ENCODE measurements at regions not wholly inside any gene's neighbourhood (a gene's known extent, or its start where the extent isn't known, plus 50 kb on each side); places are given as distances from the start of the nearest gene placed in this dataset.
"Not testable (repeated sequence)": the region's sequence is repeated elsewhere in the genome, so short reads cannot be mapped to it uniquely, and the experiment has no call there.

GRCh38 chr21:15311510-15311909 lies 246.7 kb upstream of the NRIP1 start:
- no peak for DNase-seq (ENCODE audit: low read depth in 2 of 2)

GRCh38 chr21:15317034-15317433 lies 252.2 kb upstream of the NRIP1 start:
- not testable (repeated sequence) for DNase-seq (ENCODE audit: low read depth in 2 of 2)

GRCh38 chr21:15319727-15320126 lies 254.9 kb upstream of the NRIP1 start:
- no peak for DNase-seq (ENCODE audit: low read depth in 2 of 2)

GRCh38 chr21:15324542-15324941 lies 259.7 kb upstream of the NRIP1 start:
- DNase-seq (ENCODE audit: low read depth in 2 of 2), result no peak

GRCh38 chr21:15326032-15326867 lies 261.4 kb upstream of the NRIP1 start:
- no peak for DNase-seq (ENCODE audit: low read depth in 2 of 2)

GRCh38 chr21:15327637-15328265 lies 263.0 kb upstream of the NRIP1 start:
- no peak for DNase-seq (ENCODE audit: low read depth in 2 of 2)

- no peak for DNase-seq (ENCODE audit: low read depth in 2 of 2)
Observed at GRCh38 chr21:15329191-15329590, 264.4 kb upstream of the NRIP1 start.

GRCh38 chr21:15330872-15331271 lies 266.1 kb upstream of the NRIP1 start:
- DNase-seq (ENCODE audit: low read depth in 2 of 2), result no peak

- no peak for DNase-seq (ENCODE audit: low read depth in 2 of 2)
Observed at GRCh38 chr21:15332572-15332971, 267.8 kb upstream of the NRIP1 start.

GRCh38 chr21:15333136-15333710 lies 268.4 kb upstream of the NRIP1 start:
- DNase-seq (ENCODE audit: low read depth in 2 of 2), result no peak

GRCh38 chr21:15333951-15334350 lies 269.2 kb upstream of the NRIP1 start:
- DNase-seq (ENCODE audit: low read depth in 2 of 2), result no peak

- peak; percentile 17 to 30 for DNase-seq (ENCODE audit: low read depth in 2 of 2)
Observed at GRCh38 chr21:15343066-15343465, 278.3 kb upstream of the NRIP1 start.

GRCh38 chr21:15352009-15352408 lies 287.2 kb upstream of the NRIP1 start:
- no peak for DNase-seq (ENCODE audit: low read depth in 2 of 2)

GRCh38 chr21:15353546-15353945 lies 288.7 kb upstream of the NRIP1 start:
- DNase-seq (ENCODE audit: low read depth in 2 of 2), result no peak

GRCh38 chr21:15354516-15354915 lies 289.7 kb upstream of the NRIP1 start:
- no peak for DNase-seq (ENCODE audit: low read depth in 2 of 2)

- no peak for DNase-seq (ENCODE audit: low read depth in 2 of 2)
Observed at GRCh38 chr21:15355066-15355465, 290.3 kb upstream of the NRIP1 start.

- DNase-seq (ENCODE audit: low read depth in 2 of 2), result no peak
Observed at GRCh38 chr21:15359251-15359650, 294.5 kb upstream of the NRIP1 start.

- DNase-seq (ENCODE audit: low read depth in 2 of 2), result no peak
Observed at GRCh38 chr21:15362458-15362857, 297.7 kb upstream of the NRIP1 start.

- no peak for DNase-seq (ENCODE audit: low read depth in 2 of 2)
Observed at GRCh38 chr21:15363921-15364320, 299.1 kb upstream of the NRIP1 start.

- DNase-seq (ENCODE audit: low read depth in 2 of 2), result no peak
Observed at GRCh38 chr21:15365751-15366392, 301.1 kb upstream of the NRIP1 start.

- no peak for DNase-seq (ENCODE audit: low read depth in 2 of 2)
Observed at GRCh38 chr21:15366555-15366954, 301.8 kb upstream of the NRIP1 start.

GRCh38 chr21:15367061-15367626 lies 302.3 kb upstream of the NRIP1 start:
- DNase-seq (ENCODE audit: low read depth in 2 of 2), result no peak
